H1 (cell line): ENCODE measurements at regions not wholly inside any gene's neighbourhood (a gene's known extent, or its start where the extent isn't known, plus 50 kb on each side); places are given as distances from the start of the nearest gene placed in this dataset.

ENCODE experiments used
- CTCF ChIA-PET: fragments of 300-600 bp; sonication (Branson Sonifier 250); formaldehyde crosslinking; loops from one replicate; lab custom pipeline; 2021; ENCODE audit not compliant: partially characterized antibody; lab: Charles Lee
- POLR2A ChIA-PET: fragments of 300-600 bp; sonication (Branson Sonifier 250); formaldehyde crosslinking; loops from one replicate; lab custom pipeline; 2021; ENCODE audit warnings: inconsistent platforms; ENCODE audit not compliant: partially characterized antibody; lab: Charles Lee
- DNase-seq, 2 experiments: peaks; one replicate each; pipeline versions ENCODE4 v3.0.0 to v3.0.0-alpha.2; 2010 to 2022; ENCODE audit warnings: low spot score in 2 of 2, low read depth in 1 of 2, mixed read lengths in 1 of 2
- FAIRE-seq: peaks from 2 replicates; lab custom pipeline; 2011; peaks lifted over from hg19 to GRCh38; lab: Jason Lieb, UNC
- H2AFZ ChIP-seq: 2 replicates; pipeline ENCODE4 v1.8.1; 2012; ENCODE audit warnings: low read length, inconsistent platforms
- H2AK5ac ChIP-seq: 2 replicates; pipeline ENCODE4 v1.6.1; 2013; ENCODE audit warnings: low read depth, low read length
- H2BK120ac ChIP-seq: replicated peaks from 2 replicates; pipeline ENCODE3; 2013; ENCODE audit warnings: low read depth, low read length, inconsistent platforms
- H2BK12ac ChIP-seq: 2 replicates; pipeline ENCODE4 v1.6.1; 2013; ENCODE audit warnings: low read depth, low read length
- H2BK15ac ChIP-seq: 2 replicates; pipeline ENCODE4 v1.6.1; 2013; ENCODE audit warnings: low read length
- H2BK20ac ChIP-seq: 2 replicates; pipeline ENCODE4 v1.6.1; 2013; ENCODE audit warnings: low read length
- H2BK5ac ChIP-seq: 2 replicates; pipeline ENCODE4 v1.6.1; 2013; ENCODE audit warnings: low read depth, low read length
- H3K14ac ChIP-seq: 2 replicates; pipeline ENCODE4 v1.6.1; 2013; ENCODE audit warnings: inconsistent platforms; ENCODE audit not compliant: insufficient read length
- H3K18ac ChIP-seq: 2 replicates; pipeline ENCODE4 v1.6.1; 2013; ENCODE audit warnings: low read length; ENCODE audit errors: extremely low read depth
- H3K23ac ChIP-seq: 2 replicates; pipeline ENCODE4 v1.6.1; 2013; ENCODE audit warnings: inconsistent platforms; ENCODE audit not compliant: insufficient read length
- H3K23me2 ChIP-seq: 2 replicates; pipeline ENCODE4 v1.6.1; 2013; ENCODE audit warnings: low read depth, low read length
- H3K27ac ChIP-seq: 2 replicates; pipeline ENCODE4 v1.6.1; 2011; ENCODE audit warnings: low read depth, low read length, inconsistent platforms
- H3K27me3 ChIP-seq, 4 experiments: replicated peaks in 1 of 4; 1 replicate in 1 of 4; 2 replicates in 3 of 4; pipeline versions ENCODE4 v1.6.1 to v1.8.1; 2011 to 2013; ENCODE audit warnings: low read length in 3 of 4, mild to moderate bottlenecking in 3 of 4, inconsistent platforms in 2 of 4, mixed read lengths in 2 of 4, moderate library complexity in 1 of 4; ENCODE audit not compliant: control insufficient read depth in 3 of 4, insufficient read depth in 3 of 4; ENCODE audit errors: extremely low read depth in 1 of 4
- H3K36me3 ChIP-seq, 4 experiments: 2 replicates each; pipeline versions ENCODE4 v1.6.1 to v1.8.1; 2011 to 2013; ENCODE audit warnings: mild to moderate bottlenecking in 4 of 4, low read length in 3 of 4, moderate library complexity in 2 of 4, control low read depth in 1 of 4, inconsistent platforms in 1 of 4; ENCODE audit not compliant: insufficient read depth in 4 of 4, control insufficient read depth in 2 of 4
- H3K4ac ChIP-seq: replicated peaks from 2 replicates; pipeline ENCODE3; 2013; ENCODE audit warnings: low read length, low read depth, mixed read lengths, inconsistent platforms; ENCODE audit not compliant: insufficient read length
- H3K4me1 ChIP-seq, 4 experiments: replicated peaks in 1 of 4; 1 replicate in 1 of 4; 2 replicates in 3 of 4; pipeline versions ENCODE4 v1.6.1 to v1.8.1; 2011 to 2013; ENCODE audit warnings: low read length in 3 of 4, inconsistent platforms in 2 of 4, mixed read lengths in 1 of 4; ENCODE audit not compliant: insufficient read depth in 4 of 4, control insufficient read depth in 3 of 4
- H3K4me2 ChIP-seq, 2 experiments: 2 replicates each; pipeline versions ENCODE4 v1.6.1 to v1.8.1; 2011 to 2013; ENCODE audit warnings: low read depth in 2 of 2, low read length in 2 of 2, control low read depth in 1 of 2, inconsistent platforms in 1 of 2, mild to moderate bottlenecking in 1 of 2; ENCODE audit not compliant: insufficient read depth in 1 of 2
- H3K4me3 ChIP-seq, 4 experiments: fragments of 200-600, 300-600 bp in 1 of 4; sonication (generic), shearing (Covaris generic), sonication (Bioruptor Twin) in 1 of 4; 2 replicates each; pipeline versions ENCODE4 v1.5.1 to v1.8.1; 2011 to 2016; ENCODE audit warnings: low read length in 4 of 4, low read depth in 3 of 4, control low read depth in 2 of 4, inconsistent platforms in 2 of 4, mild to moderate bottlenecking in 2 of 4, mixed read lengths in 1 of 4, moderate library complexity in 1 of 4; ENCODE audit not compliant: insufficient read depth in 2 of 4; ENCODE audit errors: extremely low read depth in 1 of 4
- H3K56ac ChIP-seq: replicated peaks from 2 replicates; pipeline ENCODE3; 2013; ENCODE audit warnings: low read depth, mild to moderate bottlenecking, mixed read lengths, low read length, inconsistent platforms; ENCODE audit not compliant: insufficient read length
- H3K79me1 ChIP-seq: 2 replicates; pipeline ENCODE4 v1.6.1; 2013; ENCODE audit warnings: low read depth, low read length, control low read depth
- H3K79me2 ChIP-seq, 2 experiments: 2 replicates each; pipeline versions ENCODE4 v1.6.1 to v1.8.1; 2012 to 2013; ENCODE audit warnings: low read length in 2 of 2, mild to moderate bottlenecking in 2 of 2, inconsistent platforms in 1 of 2; ENCODE audit not compliant: insufficient read depth in 2 of 2, control insufficient read depth in 1 of 2
- H3K9ac ChIP-seq, 4 experiments: replicated peaks in 1 of 4; 1 replicate in 1 of 4; 2 replicates in 3 of 4; pipeline versions ENCODE4 v1.6.1 to v1.8.1; 2011 to 2013; ENCODE audit warnings: low read depth in 3 of 4, low read length in 3 of 4, control low read depth in 2 of 4, mild to moderate bottlenecking in 2 of 4, moderate library complexity in 2 of 4, inconsistent platforms in 1 of 4; ENCODE audit errors: extremely low read depth in 1 of 4
- H3K9me3 ChIP-seq, 2 experiments: 2 replicates each; pipeline versions ENCODE4 v1.6.1 to v1.8.1; 2012 to 2013; ENCODE audit warnings: mild to moderate bottlenecking in 2 of 2, moderate library complexity in 2 of 2, control low read depth in 1 of 2, inconsistent platforms in 1 of 2, low read depth in 1 of 2, low read length in 1 of 2, mixed read lengths in 1 of 2; ENCODE audit not compliant: insufficient read depth in 2 of 2
- H4K20me1 ChIP-seq, 2 experiments: replicated peaks in 1 of 2; 2 replicates each; pipeline versions ENCODE3 to v1.8.1; 2011 to 2013; ENCODE audit warnings: inconsistent platforms in 2 of 2, low read length in 2 of 2, mild to moderate bottlenecking in 1 of 2; ENCODE audit not compliant: insufficient read depth in 2 of 2, control insufficient read depth in 1 of 2
- H4K5ac ChIP-seq: 2 replicates; pipeline ENCODE4 v1.6.1; 2013; ENCODE audit warnings: low read length, low read depth, mixed read lengths, inconsistent platforms; ENCODE audit not compliant: insufficient read length
- H4K8ac ChIP-seq: 2 replicates; pipeline ENCODE4 v1.8.0; 2013; ENCODE audit warnings: mild to moderate bottlenecking, moderate library complexity, low read length, inconsistent platforms; ENCODE audit not compliant: insufficient read depth; ENCODE audit errors: extremely low read depth
- H4K91ac ChIP-seq: replicated peaks from 2 replicates; pipeline ENCODE3; 2013; ENCODE audit warnings: low read length, mixed read lengths, inconsistent platforms; ENCODE audit not compliant: insufficient read length
- CEBPB ChIP-seq: IDR thresholded peaks from 2 replicates; pipeline ENCODE4 v1.6.1; 2012; ENCODE audit warnings: low read depth, low read length
- CHD1 ChIP-seq: IDR thresholded peaks from 2 replicates; pipeline ENCODE4 v1.6.1; 2012; ENCODE audit warnings: low read depth, low read length, improper control_type of control experiment
- CREB1 ChIP-seq: IDR thresholded peaks from 2 replicates; pipeline ENCODE4 v1.6.1; 2012; ENCODE audit warnings: inconsistent platforms
- CTCF ChIP-seq, 3 experiments: IDR thresholded peaks; 1 replicate in 2 of 3; 2 replicates in 1 of 3; pipeline versions ENCODE4 v1.5.1 to v1.6.1; 2011; ENCODE audit warnings: low read length in 3 of 3, mild to moderate bottlenecking in 3 of 3, inconsistent platforms in 2 of 3, low read depth in 1 of 3, moderate library complexity in 1 of 3; ENCODE audit not compliant: insufficient read depth in 1 of 3; ENCODE audit errors: control extremely low read depth in 1 of 3
- EP300 ChIP-seq, 2 experiments: IDR thresholded peaks; 1 replicate in 1 of 2; 2 replicates in 1 of 2; pipeline ENCODE4 v1.6.1; 2011 to 2012; ENCODE audit warnings: low read depth in 2 of 2, low read length in 2 of 2, mild to moderate bottlenecking in 2 of 2, borderline replicate concordance in 1 of 2, inconsistent platforms in 1 of 2, moderate library complexity in 1 of 2
- HDAC6 ChIP-seq: IDR thresholded peaks from one replicate; pipeline ENCODE4 v1.7.1; 2012; ENCODE audit warnings: low read depth, mild to moderate bottlenecking, inconsistent platforms, low read length, moderate library complexity
- JUN ChIP-seq: IDR thresholded peaks from 2 replicates; pipeline ENCODE4 v1.6.1; 2011; ENCODE audit warnings: low read depth, mild to moderate bottlenecking, improper control_type of control experiment, low read length
- KDM5A ChIP-seq: fragments of 200-600 bp; IDR thresholded peaks from 2 replicates; pipeline ENCODE4 v1.7.1; 2012; ENCODE audit warnings: mild to moderate bottlenecking, low read length, inconsistent platforms, mixed read lengths
- NRF1 ChIP-seq: IDR thresholded peaks from 2 replicates; pipeline ENCODE4 v1.6.1; 2011; ENCODE audit warnings: mild to moderate bottlenecking, low read depth, low read length, improper control_type of control experiment
- POLR2A ChIP-seq, 2 experiments: IDR thresholded peaks; 1 replicate in 1 of 2; 2 replicates in 1 of 2; pipeline ENCODE4 v1.6.1; 2011; ENCODE audit warnings: low read depth in 2 of 2, low read length in 2 of 2, mild to moderate bottlenecking in 2 of 2; ENCODE audit errors: control extremely low read depth in 1 of 2
- RFX5 ChIP-seq: IDR thresholded peaks from 2 replicates; pipeline ENCODE4 v1.6.1; 2011; ENCODE audit warnings: low read depth, low read length, improper control_type of control experiment, borderline replicate concordance
- SIN3A ChIP-seq, 2 experiments: IDR thresholded peaks in 1 of 2; conservative IDR thresholded peaks in 1 of 2; 2 replicates each; pipeline ENCODE4 v1.6.1; 2011 to 2012; ENCODE audit warnings: low read length in 2 of 2, improper control_type of control experiment in 1 of 2, low read depth in 1 of 2, mild to moderate bottlenecking in 1 of 2
- SIX5 ChIP-seq: IDR thresholded peaks from 2 replicates; pipeline ENCODE4 v1.6.1; 2011; ENCODE audit warnings: mild to moderate bottlenecking, low read depth, low read length
- WGBS, 2 experiments: shearing (Covaris generic) in 1 of 2; methylation state at CpG; one replicate each; pipeline versions ENCODE4 v1.1.6 to v1.1.7; 2013 to 2015; ENCODE audit warnings: low lambda C conversion rate in 2 of 2, mixed read lengths in 2 of 2, inconsistent platforms in 1 of 2, low coverage in 1 of 2, missing lambda C conversion rate in 1 of 2; ENCODE audit not compliant: insufficient replicate concordance in 2 of 2, insufficient coverage in 1 of 2, insufficient read length in 1 of 2; ENCODE audit errors: extremely low coverage in 1 of 2, missing lambda C conversion rate in 1 of 2; 5-methylcytosine and 5-hydroxymethylcytosine counted together

GRCh38 chr2:128765811-128766210 is 447.1 kb upstream of the HS6ST1 start:
- no peak overlapping the region for H3K9ac ChIP-seq
- no peak overlapping the region for H2AK5ac ChIP-seq
- H3K23me2 ChIP-seq = no peaks in the 10 kb centered on the region; the same call in 1 of the 2 replicates
- H3K9me3 ChIP-seq = no peaks in the 10 kb centered on the region; a peak in 1 of 4 replicates
- H3K18ac ChIP-seq = no peak overlapping the region
- no peaks in the 10 kb centered on the region for H4K20me1 ChIP-seq
- H3K4me2 ChIP-seq = no peak overlapping the region
- H2BK12ac ChIP-seq = no peak overlapping the region
- ChIA-PET POLR2A (no interaction called here), CTCF (interaction anchor here (2.4 kb wide), 1 partner anchor 11 kb away, joined by 13 read pairs; no protein-coding TSS in a partner anchor)
- no peak overlapping the region for H3K27ac ChIP-seq
- H3K4me3 ChIP-seq = no peak overlapping the region
- no peaks in the 10 kb centered on the region for H3K36me3 ChIP-seq
- peak overlapping the region; percentile 62; the same call in 1 of the 2 replicates for H2AFZ ChIP-seq
- no peak overlapping the region for H3K4ac ChIP-seq
- H4K91ac ChIP-seq = no peak overlapping the region
- WGBS, 2 experiments = 100% methylated on average over 6 of the region's 6 CpGs; no CpG with 5 or more reads in 1 of the 2 experiments
- peak in 1 of 2 experiments; percentile 29 for DNase-seq
- no peak overlapping the region for H2BK120ac ChIP-seq
- no peaks in the 10 kb centered on the region for H3K79me1 ChIP-seq
- H4K5ac ChIP-seq = no peak overlapping the region
- no peak overlapping the region for H3K23ac ChIP-seq
- H3K14ac ChIP-seq = no peak overlapping the region
- no peak overlapping the region for H4K8ac ChIP-seq
- H2BK5ac ChIP-seq = no peak overlapping the region
- no peak overlapping the region for H2BK20ac ChIP-seq
- H3K79me2 ChIP-seq = no peaks in the 10 kb centered on the region
- TF ChIP-seq JUN (no peak), NRF1 (no peak), SIN3A (conservative IDR thresholded peaks at IDR 0.05 in 1 of 2, IDR thresholded peaks at IDR 0.05 in 1 of 2; ENCODE audit: low read depth in 1 of 2, low read length in 2 of 2) (no peak), RFX5 (no peak), POLR2A (IDR thresholded peaks at IDR 0.05; ENCODE audit: control extremely low read depth in 1 of 2, low read depth in 2 of 2, low read length in 2 of 2) (no peak), CREB1 (no peak), SIX5 (no peak), CEBPB (no peak), EP300 (IDR thresholded peaks at IDR 0.05; ENCODE audit: borderline replicate concordance in 1 of 2, low read depth in 2 of 2, low read length in 2 of 2) (no peak), HDAC6 (no peak), CTCF (IDR thresholded peaks at IDR 0.05; ENCODE audit: control extremely low read depth in 1 of 3, insufficient read depth in 1 of 3, low read depth in 1 of 3, low read length in 3 of 3) (no peak), CHD1 (no peak), KDM5A (no peak)
- no peak overlapping the region for H2BK15ac ChIP-seq
- FAIRE-seq = no peak
- peaks cover 0 to 7% (median 0%) of the 10 kb centered on the region in 4 experiments; a peak in 2 of 7 replicates for H3K4me1 ChIP-seq
- no peak overlapping the region for H3K56ac ChIP-seq
- no peaks in the 10 kb centered on the region for H3K27me3 ChIP-seq
